GM23338 (cell line): ENCODE measurements at regions not wholly inside any gene's neighbourhood (a gene's known extent, or its start where the extent isn't known, plus 50 kb on each side); places are given as distances from the start of the nearest gene placed in this dataset.
A peak's percentile ranks its signal among the peaks of the same experiment; 100 is the strongest.

ENCODE experiments used
- ATAC-seq: fragments of 200-7000 bp; cut with Tn5 transposase; 3 replicates; pipeline ENCODE4 v1.9.1; 2020
- DNase-seq: peaks from one replicate; pipeline ENCODE4 v3.0.0-alpha.2; 2015; ENCODE audit warnings: low spot score
- H2AFZ ChIP-seq: fragments of 200-600 bp; sonication (generic); 2 replicates; pipeline ENCODE4 v1.8.0; 2016; ENCODE audit warnings: antibody characterized with exemption, mild to moderate bottlenecking, moderate library complexity
- H3F3A ChIP-seq: fragments of 200-600 bp; sonication (generic); replicated peaks from 2 replicates; pipeline ENCODE4 v1.8.0; 2017; ENCODE audit warnings: antibody characterized with exemption, mixed run types, low read depth
- H3K27ac ChIP-seq: fragments of 200-600 bp; sonication (generic); 2 replicates; pipeline ENCODE4 v1.6.1; 2016; ENCODE audit warnings: low read depth
- H3K27me3 ChIP-seq: fragments of 200-600 bp; sonication (generic); 2 replicates; pipeline ENCODE4 v1.8.0; 2016; ENCODE audit warnings: mild to moderate bottlenecking, mixed run types, moderate library complexity; ENCODE audit not compliant: insufficient read depth
- H3K36me3 ChIP-seq: fragments of 200-600 bp; sonication (generic); 2 replicates; pipeline ENCODE4 v1.8.0; 2016; ENCODE audit warnings: mild to moderate bottlenecking; ENCODE audit not compliant: insufficient read depth
- H3K4me1 ChIP-seq: fragments of 200-600 bp; sonication (generic); 2 replicates; pipeline ENCODE4 v1.8.0; 2016; ENCODE audit warnings: mild to moderate bottlenecking, moderate library complexity; ENCODE audit not compliant: insufficient read depth
- H3K4me2 ChIP-seq: fragments of 200-600 bp; sonication (generic); 2 replicates; pipeline ENCODE4 v1.7.1; 2017; ENCODE audit warnings: mixed run types
- H3K4me3 ChIP-seq: fragments of 200-600 bp; sonication (generic); 2 replicates; pipeline ENCODE4 v1.6.1; 2016; ENCODE audit warnings: mixed run types
- H3K79me2 ChIP-seq: fragments of 200-600 bp; sonication (generic); replicated peaks from 2 replicates; pipeline ENCODE4 v1.8.0; 2017; ENCODE audit warnings: mild to moderate bottlenecking; ENCODE audit not compliant: insufficient read depth
- H3K9me2 ChIP-seq: fragments of 200-600 bp; sonication (generic); 2 replicates; pipeline ENCODE4 v1.8.0; 2017; ENCODE audit not compliant: insufficient read depth
- H4K20me1 ChIP-seq: fragments of 200-600 bp; sonication (generic); replicated peaks from 2 replicates; pipeline ENCODE4 v1.8.0; 2017; ENCODE audit warnings: mild to moderate bottlenecking; ENCODE audit not compliant: insufficient read depth
- H3K27ac Mint-ChIP-seq: 2 replicates; pipeline ENCODE4 v1.8.0; 2020; ENCODE audit warnings: inconsistent platforms, mild to moderate bottlenecking, moderate library complexity, mixed read lengths
- H3K27me3 Mint-ChIP-seq: 3 replicates; pipeline ENCODE4 v1.8.0; 2022; ENCODE audit warnings: low read depth, mild to moderate bottlenecking, moderate library complexity, mixed read lengths, inconsistent platforms; ENCODE audit not compliant: insufficient read depth, poor library complexity
- H3K36me3 Mint-ChIP-seq: 3 replicates; pipeline ENCODE4 v1.8.0; 2021; ENCODE audit warnings: low read depth, mild to moderate bottlenecking, inconsistent platforms, moderate library complexity, mixed read lengths
- H3K4me1 Mint-ChIP-seq: 3 replicates; pipeline ENCODE4 v1.8.0; 2020; ENCODE audit warnings: mild to moderate bottlenecking, inconsistent platforms, mixed read lengths
- H3K4me3 Mint-ChIP-seq: 3 replicates; pipeline ENCODE4 v1.8.0; 2021; ENCODE audit warnings: moderate library complexity, mild to moderate bottlenecking, inconsistent platforms, mixed read lengths
- H3K9me3 Mint-ChIP-seq: 3 replicates; pipeline ENCODE4 v1.8.0; 2020; ENCODE audit warnings: moderate library complexity, mild to moderate bottlenecking, inconsistent platforms, mixed read lengths
- ETS1 ChIP-seq: IDR thresholded peaks from 2 replicates; pipeline ENCODE4 v1.6.1; 2016; ENCODE audit warnings: antibody characterized with exemption
- EZH2 ChIP-seq: fragments of 200-600 bp; sonication (generic); IDR thresholded peaks from one replicate; pipeline ENCODE4 v1.8.0; 2017; ENCODE audit warnings: antibody characterized with exemption, mild to moderate bottlenecking, low read depth; ENCODE audit not compliant: unreplicated experiment
- EZH2phosphoT487 ChIP-seq: fragments of 200-600 bp; sonication (generic); IDR thresholded peaks from one replicate; pipeline ENCODE4 v1.8.1; 2018; ENCODE audit warnings: antibody characterized with exemption; ENCODE audit not compliant: unreplicated experiment
- JUNB ChIP-seq: IDR thresholded peaks from one replicate; pipeline ENCODE4 v1.6.1; 2016; ENCODE audit warnings: antibody characterized with exemption; ENCODE audit not compliant: unreplicated experiment
- NANOG ChIP-seq: IDR thresholded peaks from 2 replicates; pipeline ENCODE4 v1.6.1; 2016; ENCODE audit warnings: antibody characterized with exemption, borderline replicate concordance
- POLR2AphosphoS5 ChIP-seq: IDR thresholded peaks from 2 replicates; pipeline ENCODE4 v1.6.1; 2016; ENCODE audit warnings: antibody characterized with exemption, low read depth
- REST ChIP-seq: IDR thresholded peaks from one replicate; pipeline ENCODE4 v1.6.1; 2018; ENCODE audit warnings: antibody characterized with exemption; ENCODE audit not compliant: unreplicated experiment
- ZNF114 ChIP-seq: fragments of 250-450 bp; sonication (Bioruptor Pico); IDR thresholded peaks from 2 replicates; pipeline ENCODE4 v1.5.0; 2020; ENCODE audit warnings: mild to moderate bottlenecking, moderate library complexity
- ZNF331 ChIP-seq: fragments of 250-450 bp; sonication (Bioruptor Pico); IDR thresholded peaks from 2 replicates; pipeline ENCODE4 v1.5.0; 2020; ENCODE audit warnings: low read depth, mild to moderate bottlenecking, moderate library complexity
- ZNF462 ChIP-seq: fragments of 250-450 bp; sonication (Bioruptor Pico); IDR thresholded peaks from 2 replicates; pipeline ENCODE4 v1.5.0; 2020; ENCODE audit warnings: mild to moderate bottlenecking, moderate library complexity

- H2AFZ ChIP-seq = peak overlapping the region; percentile 97
- Mint-ChIP-seq H3K9me3 (no peaks in the 10 kb centered on the region), H3K4me3 (no peak overlapping the region), H3K27me3 (peaks cover 8% of the 10 kb centered on the region), H3K27ac (no peak overlapping the region), H3K4me1 (peaks cover 24% of the 10 kb centered on the region), H3K36me3 (no peaks in the 10 kb centered on the region)
- no peaks in the 10 kb centered on the region for H3K36me3 ChIP-seq
- no peaks in the 10 kb centered on the region for H3K79me2 ChIP-seq
- H3K27me3 ChIP-seq = no peaks in the 10 kb centered on the region
- no peak for TF ChIP-seq EZH2
- no peak overlapping the region for H3K4me2 ChIP-seq
- peaks cover 15% of the 10 kb centered on the region for H3K4me1 ChIP-seq
- DNase-seq = peak; percentile 37
- H3K4me3 ChIP-seq = no peak overlapping the region
- H3K9me2 ChIP-seq = peaks cover 3% of the 10 kb centered on the region; the same call in 1 of the 2 replicates
- no peaks in the 10 kb centered on the region for H3F3A ChIP-seq
- H4K20me1 ChIP-seq = no peaks in the 10 kb centered on the region
- no peak overlapping the region for H3K27ac ChIP-seq
- peak; percentile 28 for ATAC-seq
Observed at GRCh38 chr6:44561060-44561623, 173.6 kb downstream of the CDC5L start.

GRCh38 chr6:44561832-44562665, 174.5 kb downstream of the CDC5L start:
- Mint-ChIP-seq H3K27ac (no peak overlapping the region), H3K4me1 (peaks cover 24% of the 10 kb centered on the region), H3K36me3 (no peaks in the 10 kb centered on the region), H3K9me3 (no peaks in the 10 kb centered on the region), H3K4me3 (no peak overlapping the region), H3K27me3 (peaks cover 8% of the 10 kb centered on the region)
- no peak overlapping the region for H3K4me3 ChIP-seq
- no peaks in the 10 kb centered on the region for H3K36me3 ChIP-seq
- H3K79me2 ChIP-seq = no peaks in the 10 kb centered on the region
- H3F3A ChIP-seq = no peaks in the 10 kb centered on the region
- H3K27me3 ChIP-seq = no peaks in the 10 kb centered on the region
- no peak overlapping the region for H2AFZ ChIP-seq
- peaks cover 3% of the 10 kb centered on the region; the same call in 1 of the 2 replicates for H3K9me2 ChIP-seq
- H4K20me1 ChIP-seq = no peaks in the 10 kb centered on the region
- no peak for ATAC-seq
- H3K4me2 ChIP-seq = no peak overlapping the region
- DNase-seq = no peak
- no peak overlapping the region for H3K27ac ChIP-seq
- H3K4me1 ChIP-seq = peaks cover 15% of the 10 kb centered on the region
- TF ChIP-seq POLR2AphosphoS5 = no peak
- TF ChIP-seq NANOG = no peak
- TF ChIP-seq ZNF462 (CRISPR knock-in tag) = no peak
- no peak for TF ChIP-seq JUNB
- TF ChIP-seq EZH2phosphoT487 = no peak
- TF ChIP-seq REST = no peak
- TF ChIP-seq EZH2 = no peak
- TF ChIP-seq ZNF331 (CRISPR knock-in tag) = no peak
- TF ChIP-seq ETS1 = no peak
- no peak for TF ChIP-seq ZNF114 (CRISPR knock-in tag)
